ENCODE measurements at regions not wholly inside any gene's neighbourhood (a gene's known extent, or its start where the extent isn't known, plus 50 kb on each side); places are given as distances from the start of the nearest gene placed in this dataset.

DNA sequence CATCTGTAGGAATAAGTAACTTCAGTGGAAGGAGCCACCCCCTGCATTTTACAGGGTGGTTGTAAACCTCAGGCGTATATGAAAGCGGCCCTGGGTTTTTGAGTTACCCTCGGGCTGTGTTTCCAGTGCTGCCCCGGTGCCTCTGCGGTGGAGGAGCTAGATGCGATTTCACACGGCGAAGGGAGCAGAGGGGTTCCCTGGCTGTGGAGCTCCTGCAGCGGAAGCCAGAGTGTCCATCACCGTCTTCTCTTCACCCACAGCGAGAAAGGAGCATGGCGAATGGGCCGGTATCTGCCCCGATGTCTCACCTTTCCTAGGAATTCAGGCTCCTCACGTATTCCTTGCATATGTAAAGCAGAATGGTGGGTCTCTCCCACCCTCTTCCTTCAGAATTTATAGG is 253.6 kb downstream of the THBS2 start:
- Histone ChIP-seq H3K4me3 (ENCODE audit: insufficient read depth, low read depth, low read length) (no peak overlapping the region), H4K8ac (ENCODE audit: low read depth in 2 of 2, low read length in 2 of 2) (no peak overlapping the region), H2BK20ac (ENCODE audit: low read depth, low read length) (no peak overlapping the region), H3K27me3 (ENCODE audit: control insufficient read depth, insufficient read depth, low read length) (no peaks in the 10 kb centered on the region; the same call in 1 of the 2 replicates), H2BK120ac (ENCODE audit: low read depth, low read length) (no peak overlapping the region), H3K9me3 (ENCODE audit: control insufficient read depth, insufficient read depth, low read length) (no peaks in the 10 kb centered on the region), H3K4me2 (ENCODE audit: low read depth, low read length) (no peak overlapping the region), H3K18ac (ENCODE audit: low read depth, low read length) (no peak overlapping the region), H3K36me3 (ENCODE audit: control insufficient read depth, insufficient read depth, low read length) (no peaks in the 10 kb centered on the region), H3K4ac (ENCODE audit: low read depth, low read length) (no peak overlapping the region), H3K23ac (ENCODE audit: low read depth, low read length) (no peak overlapping the region), H2AK5ac (ENCODE audit: low read depth, low read length) (no peak overlapping the region), H3K9ac (ENCODE audit: low read depth, low read length) (no peak overlapping the region), H3K79me1 (ENCODE audit: low read depth in 1 of 2, low read length in 2 of 2) (no peaks in the 10 kb centered on the region), H4K5ac (ENCODE audit: low read depth, low read length) (no peak overlapping the region), H2AFZ (replicated peaks; ENCODE audit: low read length, poor library complexity) (no peak overlapping the region), H3K9me1 (ENCODE audit: insufficient read depth, low read length) (no peaks in the 10 kb centered on the region), H2BK5ac (ENCODE audit: low read depth, low read length, poor library complexity, severe bottlenecking) (no peak overlapping the region), H3K56ac (ENCODE audit: extremely low read depth, insufficient read depth, low read length) (no peak overlapping the region), H2BK15ac (ENCODE audit: low read depth, low read length) (no peak overlapping the region), H3K27ac (ENCODE audit: insufficient read depth, low read length) (no peak overlapping the region), H4K20me1 (ENCODE audit: insufficient read depth, low read length) (no peaks in the 10 kb centered on the region), H4K91ac (ENCODE audit: insufficient read depth, low read depth, low read length) (no peak overlapping the region), H3K14ac (replicated peaks; ENCODE audit: low read depth, low read length) (no peak overlapping the region), H3K4me1 (ENCODE audit: control insufficient read depth, insufficient read depth, low read length) (no peaks in the 10 kb centered on the region), H2AK9ac (replicated peaks; ENCODE audit: low read depth, low read length, poor library complexity) (no peak overlapping the region)
- dilution Hi-C loops (cut with HindIII; ENCODE audit: low sequenced_read_pairs, unreplicated experiment) (no loop called here), in situ Hi-C loops (cut with MboI; ENCODE audit: low sequenced_read_pairs) (no loop called here), intact Hi-C loops (cut with micrococcal nuclease) (no loop called here)
- ChIA-PET POLR2A (ENCODE audit: unreplicated experiment) (no interaction called here), CTCF (no interaction called here)
- ATAC-seq (ENCODE audit: low read depth) (no peak), DNase-seq (no peak)
- WGBS, 2 experiments (ENCODE audit: extremely low coverage in 2 of 2, insufficient read length in 1 of 2) = 83% methylated on average over 5 of the region's 15 CpGs; no CpG with 5 or more reads in 1 of the 2 experiments
- no TSS peak for BruUV-seq (replicated peaks)
- TF ChIP-seq, protein P1, sequence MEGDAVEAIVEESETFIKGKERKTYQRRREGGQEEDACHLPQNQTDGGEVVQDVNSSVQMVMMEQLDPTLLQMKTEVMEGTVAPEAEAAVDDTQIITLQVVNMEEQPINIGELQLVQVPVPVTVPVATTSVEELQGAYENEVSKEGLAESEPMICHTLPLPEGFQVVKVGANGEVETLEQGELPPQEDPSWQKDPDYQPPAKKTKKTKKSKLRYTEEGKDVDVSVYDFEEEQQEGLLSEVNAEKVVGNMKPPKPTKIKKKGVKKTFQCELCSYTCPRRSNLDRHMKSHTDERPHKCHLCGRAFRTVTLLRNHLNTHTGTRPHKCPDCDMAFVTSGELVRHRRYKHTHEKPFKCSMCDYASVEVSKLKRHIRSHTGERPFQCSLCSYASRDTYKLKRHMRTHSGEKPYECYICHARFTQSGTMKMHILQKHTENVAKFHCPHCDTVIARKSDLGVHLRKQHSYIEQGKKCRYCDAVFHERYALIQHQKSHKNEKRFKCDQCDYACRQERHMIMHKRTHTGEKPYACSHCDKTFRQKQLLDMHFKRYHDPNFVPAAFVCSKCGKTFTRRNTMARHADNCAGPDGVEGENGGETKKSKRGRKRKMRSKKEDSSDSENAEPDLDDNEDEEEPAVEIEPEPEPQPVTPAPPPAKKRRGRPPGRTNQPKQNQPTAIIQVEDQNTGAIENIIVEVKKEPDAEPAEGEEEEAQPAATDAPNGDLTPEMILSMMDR (conservative IDR thresholded peaks at IDR 0.05; ENCODE audit: low read depth, low read length) = no peak
- TF ChIP-seq RAD21 (IDR thresholded peaks at IDR 0.05; ENCODE audit: low read length) (no peak), FOS (IDR thresholded peaks at IDR 0.05; ENCODE audit: low read depth, low read length) (no peak), POLR2A (IDR thresholded peaks at IDR 0.05; ENCODE audit: low read depth, low read length) (no peak), MAFK (IDR thresholded peaks at IDR 0.05; ENCODE audit: low read depth, low read length) (no peak), RCOR1 (IDR thresholded peaks at IDR 0.05; ENCODE audit: insufficient replicate concordance, low read length) (no peak), SMC3 (IDR thresholded peaks at IDR 0.05; ENCODE audit: low read depth, low read length) (no peak), USF2 (IDR thresholded peaks at IDR 0.05; ENCODE audit: low read depth, low read length) (no peak), MAZ (IDR thresholded peaks at IDR 0.05; ENCODE audit: borderline replicate concordance, low read depth, low read length) (no peak), RFX5 (IDR thresholded peaks at IDR 0.05; ENCODE audit: low read depth, low read length) (no peak), BHLHE40 (IDR thresholded peaks at IDR 0.05; ENCODE audit: low read depth, low read length) (no peak), NFE2L2 (IDR thresholded peaks at IDR 0.05; ENCODE audit: low read depth, low read length) (no peak), MXI1 (IDR thresholded peaks at IDR 0.05; ENCODE audit: borderline replicate concordance, low read depth, low read length) (no peak), CHD1 (IDR thresholded peaks at IDR 0.05; ENCODE audit: low read depth, low read length) (no peak)
- TF ChIP-seq, protein P2, sequence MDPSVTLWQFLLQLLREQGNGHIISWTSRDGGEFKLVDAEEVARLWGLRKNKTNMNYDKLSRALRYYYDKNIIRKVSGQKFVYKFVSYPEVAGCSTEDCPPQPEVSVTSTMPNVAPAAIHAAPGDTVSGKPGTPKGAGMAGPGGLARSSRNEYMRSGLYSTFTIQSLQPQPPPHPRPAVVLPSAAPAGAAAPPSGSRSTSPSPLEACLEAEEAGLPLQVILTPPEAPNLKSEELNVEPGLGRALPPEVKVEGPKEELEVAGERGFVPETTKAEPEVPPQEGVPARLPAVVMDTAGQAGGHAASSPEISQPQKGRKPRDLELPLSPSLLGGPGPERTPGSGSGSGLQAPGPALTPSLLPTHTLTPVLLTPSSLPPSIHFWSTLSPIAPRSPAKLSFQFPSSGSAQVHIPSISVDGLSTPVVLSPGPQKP (IDR thresholded peaks at IDR 0.05; ENCODE audit: borderline replicate concordance, low read depth, low read length) = no peak
